ENCODE measurements at regions not wholly inside any gene's neighbourhood (a gene's known extent, or its start where the extent isn't known, plus 50 kb on each side); places are given as distances from the start of the nearest gene placed in this dataset.

DNA sequence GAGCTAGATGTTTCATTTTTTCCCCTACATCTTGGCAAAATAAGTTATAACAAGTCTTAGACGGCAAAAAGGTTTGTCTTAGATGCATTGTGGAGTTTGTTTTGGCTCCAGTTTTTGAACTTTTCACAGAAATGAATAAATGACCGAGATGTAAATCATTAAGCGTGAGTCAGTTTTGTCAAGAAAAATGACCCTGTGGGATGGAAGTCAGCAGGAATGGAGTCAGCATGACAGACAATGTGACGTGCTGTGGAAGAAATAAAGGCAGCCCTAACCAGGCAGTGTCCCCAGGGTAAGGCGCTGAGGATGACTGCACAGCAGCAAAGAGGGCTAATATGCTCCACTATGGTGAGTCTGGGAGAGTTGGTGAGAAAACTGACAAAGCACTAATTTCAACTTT is 163.2 kb downstream of the NOC3L start:
- TF ChIP-seq, protein P1, sequence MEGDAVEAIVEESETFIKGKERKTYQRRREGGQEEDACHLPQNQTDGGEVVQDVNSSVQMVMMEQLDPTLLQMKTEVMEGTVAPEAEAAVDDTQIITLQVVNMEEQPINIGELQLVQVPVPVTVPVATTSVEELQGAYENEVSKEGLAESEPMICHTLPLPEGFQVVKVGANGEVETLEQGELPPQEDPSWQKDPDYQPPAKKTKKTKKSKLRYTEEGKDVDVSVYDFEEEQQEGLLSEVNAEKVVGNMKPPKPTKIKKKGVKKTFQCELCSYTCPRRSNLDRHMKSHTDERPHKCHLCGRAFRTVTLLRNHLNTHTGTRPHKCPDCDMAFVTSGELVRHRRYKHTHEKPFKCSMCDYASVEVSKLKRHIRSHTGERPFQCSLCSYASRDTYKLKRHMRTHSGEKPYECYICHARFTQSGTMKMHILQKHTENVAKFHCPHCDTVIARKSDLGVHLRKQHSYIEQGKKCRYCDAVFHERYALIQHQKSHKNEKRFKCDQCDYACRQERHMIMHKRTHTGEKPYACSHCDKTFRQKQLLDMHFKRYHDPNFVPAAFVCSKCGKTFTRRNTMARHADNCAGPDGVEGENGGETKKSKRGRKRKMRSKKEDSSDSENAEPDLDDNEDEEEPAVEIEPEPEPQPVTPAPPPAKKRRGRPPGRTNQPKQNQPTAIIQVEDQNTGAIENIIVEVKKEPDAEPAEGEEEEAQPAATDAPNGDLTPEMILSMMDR (IDR thresholded peaks at IDR 0.05; ENCODE audit: insufficient read depth, low read length, poor library complexity, severe bottlenecking): no peak
- no peak for TF ChIP-seq EZH2phosphoT487 (conservative IDR thresholded peaks at IDR 0.05; ENCODE audit: low read length)
